ENCODE measurements at regions not wholly inside any gene's neighbourhood (a gene's known extent, or its start where the extent isn't known, plus 50 kb on each side); places are given as distances from the start of the nearest gene placed in this dataset.

DNA sequence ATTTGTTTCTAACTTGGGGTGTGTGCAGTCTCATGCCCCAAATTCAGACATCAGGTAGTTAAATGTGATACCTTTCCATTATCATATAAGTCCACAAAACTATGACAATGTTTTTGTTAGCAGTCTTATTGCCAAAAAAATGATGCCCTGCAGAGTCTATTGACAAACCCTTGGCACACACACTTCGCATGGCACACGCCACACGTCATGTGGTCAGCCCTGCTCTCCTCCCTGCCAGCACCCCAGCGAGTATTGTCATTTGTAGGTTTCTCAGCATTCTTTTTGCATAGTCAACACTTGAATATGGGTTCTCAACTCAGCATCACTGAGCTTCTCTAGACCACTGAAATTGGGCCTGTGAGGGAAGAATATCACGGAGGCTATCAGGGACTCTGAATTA lies 356.0 kb downstream of the INHBA start:
- DNase-seq = no peak

DNA sequence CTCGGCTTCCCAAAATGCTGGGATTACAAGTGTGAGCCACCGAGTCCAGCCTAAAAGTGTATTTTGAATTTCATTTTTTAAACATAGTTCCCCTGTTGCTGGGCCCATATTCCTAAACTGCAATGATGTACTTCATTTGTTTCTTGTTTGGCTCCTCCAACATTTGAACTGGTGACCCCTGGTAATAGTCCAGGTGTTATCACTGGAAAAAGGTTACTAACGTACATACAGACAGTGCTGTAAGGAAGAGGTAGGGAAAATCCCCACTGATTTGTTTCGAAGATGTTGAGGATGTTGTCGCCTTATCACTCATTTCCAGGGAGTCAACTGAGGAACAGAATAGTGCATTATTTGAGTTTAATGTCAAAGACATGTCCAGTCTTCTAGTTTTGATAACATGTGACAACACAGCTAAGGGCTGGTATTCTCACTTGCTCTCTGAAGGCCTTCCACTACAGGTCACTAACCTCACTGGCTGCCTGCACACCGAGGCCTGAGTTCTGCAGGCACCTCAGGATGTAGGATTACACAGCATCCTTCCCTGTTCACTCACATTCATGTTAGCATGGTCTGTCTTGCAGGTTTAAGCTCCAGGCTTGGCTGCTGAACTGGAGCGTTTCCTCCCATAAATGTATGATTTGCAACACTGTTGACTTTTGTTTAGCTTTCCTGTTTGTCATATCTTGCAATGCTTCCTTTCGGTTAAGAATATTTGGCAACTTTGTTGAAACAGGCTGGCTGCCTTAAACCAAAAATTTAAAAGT lies 362.8 kb downstream of the INHBA start:
- no peak for DNase-seq

DNA sequence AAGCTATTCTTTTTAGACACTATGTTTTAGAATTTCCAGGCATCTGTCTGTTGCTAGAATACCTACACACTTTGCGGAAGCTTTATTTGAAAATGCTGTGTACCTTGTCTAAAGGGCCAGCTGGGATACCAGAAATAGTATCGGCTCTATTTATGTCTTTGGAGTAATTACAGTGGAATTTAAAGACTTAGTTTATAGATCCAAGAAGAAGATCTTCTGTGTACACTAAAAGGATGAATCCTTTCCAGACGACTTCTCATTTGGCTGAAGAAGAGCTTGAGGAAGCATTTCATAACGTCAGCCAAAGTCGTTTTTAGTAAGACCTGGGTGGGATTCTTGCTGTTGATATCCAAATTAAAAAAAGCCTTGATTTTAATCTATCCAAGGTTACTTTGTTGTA lies 365.9 kb downstream of the INHBA start:
- DNase-seq = no peak

DNA sequence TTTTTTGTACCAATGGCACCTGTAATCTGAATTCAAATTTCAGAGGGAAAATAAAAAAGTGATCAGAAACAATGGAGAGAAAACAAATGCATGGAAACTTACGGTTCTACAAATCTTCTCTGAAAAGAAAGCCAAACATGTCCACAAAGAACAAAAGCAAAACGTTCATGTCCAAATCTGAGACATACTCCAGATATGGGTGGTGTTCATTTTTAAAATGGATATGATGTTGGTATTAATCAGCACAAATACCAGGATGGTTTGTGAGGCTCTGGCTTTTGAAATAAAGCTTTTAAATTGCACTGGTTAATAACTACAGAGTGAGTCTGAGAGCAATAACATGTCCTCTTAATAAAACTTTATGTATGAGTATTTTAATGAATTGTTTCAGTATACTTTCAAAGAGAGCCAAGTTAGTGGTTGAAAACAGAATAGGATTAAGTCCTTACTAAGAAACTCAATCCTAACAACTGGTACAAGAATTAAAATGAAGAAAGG lies 366.4 kb downstream of the INHBA start:
- DNase-seq = no peak

DNA sequence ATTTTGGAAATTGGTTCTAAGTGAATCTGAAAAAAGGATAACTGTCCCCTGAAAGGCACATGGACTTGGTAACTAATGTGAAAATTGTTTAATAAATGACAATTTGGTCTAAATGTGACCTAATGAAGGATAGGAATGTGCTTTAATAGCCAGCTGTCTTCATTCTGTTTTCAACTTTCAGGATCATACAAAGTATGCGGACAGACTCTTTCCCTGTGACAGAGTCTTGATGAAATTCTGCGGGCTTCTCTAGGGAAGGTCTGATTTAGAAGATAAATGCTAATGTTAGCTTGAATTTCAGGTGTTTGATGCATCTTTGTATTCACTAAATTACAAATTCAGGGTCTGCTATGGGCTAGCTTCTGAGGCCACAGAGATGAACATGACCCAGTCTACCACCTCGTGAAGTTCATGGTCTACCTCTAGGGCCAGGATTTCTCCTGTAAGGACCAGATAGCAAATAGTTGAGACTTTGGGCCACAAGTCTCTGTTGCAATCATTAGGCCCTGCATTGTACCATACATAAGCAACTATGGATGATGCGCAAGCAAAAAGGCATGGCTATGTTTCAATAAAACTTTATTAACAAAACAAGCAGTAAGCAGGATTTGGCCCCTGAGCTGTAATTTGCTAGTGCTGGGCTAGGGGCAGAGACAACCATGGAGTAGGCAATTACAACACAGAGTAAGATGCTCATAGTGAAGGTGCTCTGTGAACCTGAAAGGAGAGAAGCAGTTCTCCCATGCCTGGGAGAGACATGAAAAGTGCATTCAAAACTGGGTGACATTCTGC lies 368.6 kb downstream of the INHBA start:
- no peak for DNase-seq

DNA sequence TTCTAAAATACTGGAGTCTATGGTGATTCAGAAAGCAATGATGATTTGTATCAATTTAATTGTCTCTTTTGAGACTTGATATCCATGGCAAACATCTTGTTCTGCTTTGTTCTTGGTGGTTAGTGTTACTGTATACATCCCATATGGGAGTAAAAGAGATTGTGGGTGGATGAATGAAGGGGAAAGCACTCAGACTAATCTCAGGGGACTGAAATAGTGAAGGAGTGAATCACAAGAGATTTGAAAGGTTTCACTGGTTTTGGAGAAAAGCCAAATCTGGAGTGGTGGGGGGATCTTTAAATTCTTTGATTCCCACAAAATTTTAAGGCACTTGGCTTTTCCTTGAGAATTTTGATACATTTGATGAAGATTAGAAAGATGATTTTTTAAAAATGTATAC lies 369.4 kb downstream of the INHBA start:
- no peak for DNase-seq

DNA sequence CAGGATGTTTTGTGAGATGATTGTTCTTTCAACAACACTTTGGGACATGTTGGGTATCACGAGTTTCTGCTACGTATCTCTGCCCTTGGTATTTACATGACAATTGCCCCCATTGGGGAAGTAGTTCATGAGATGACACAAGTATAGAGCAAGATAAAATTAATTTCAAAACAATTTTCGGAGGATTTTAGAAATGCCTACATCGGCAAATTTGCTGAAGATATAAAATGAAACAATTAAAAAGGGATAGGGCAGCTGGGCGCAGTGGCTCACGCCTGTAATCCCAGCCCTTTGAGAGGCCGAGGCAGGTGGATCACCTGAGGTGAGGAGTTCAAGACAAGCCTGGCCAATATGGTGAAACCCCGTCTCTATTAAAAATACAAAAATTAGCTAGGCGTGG lies 371.7 kb downstream of the INHBA start:
- no peak for DNase-seq

DNA sequence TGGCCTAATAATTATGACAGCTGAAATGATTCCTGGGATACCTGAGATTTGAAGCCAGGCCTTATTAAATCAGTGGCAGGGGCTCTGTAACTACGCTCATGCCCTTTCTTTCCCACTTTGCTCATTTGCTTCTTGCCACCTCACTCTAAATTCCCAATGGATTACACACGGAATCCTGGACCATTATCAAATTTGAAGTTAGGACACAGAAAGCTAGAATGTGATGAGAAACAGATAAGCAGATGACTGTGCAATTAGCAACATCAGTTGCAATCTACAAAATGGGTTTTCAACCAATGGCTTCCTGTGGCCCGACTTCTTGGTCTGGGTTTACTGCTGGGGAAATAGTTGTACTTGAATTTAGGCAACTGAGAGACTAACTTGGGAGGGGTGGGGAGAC lies 374.3 kb downstream of the INHBA start:
- DNase-seq = no peak

DNA sequence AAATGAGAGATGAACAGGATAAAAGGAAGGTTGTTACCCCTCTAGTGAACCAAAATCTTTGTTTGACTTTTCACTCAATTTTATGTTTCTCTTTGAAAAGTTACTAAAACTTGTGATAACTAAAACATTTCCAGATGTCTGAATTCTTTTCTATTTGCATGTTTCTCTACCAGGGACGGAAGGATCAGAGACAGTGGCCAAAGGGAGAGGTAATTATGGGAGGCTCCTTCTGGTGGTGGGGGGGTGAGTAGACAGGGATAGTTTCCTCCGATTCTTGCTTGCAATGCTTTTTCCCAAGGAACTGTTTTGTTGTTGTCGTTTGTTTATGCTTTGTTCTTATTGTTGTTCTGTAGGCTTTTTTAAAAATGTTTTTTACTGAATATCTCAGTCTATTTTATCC lies 374.8 kb downstream of the INHBA start:
- DNase-seq = no peak

DNA sequence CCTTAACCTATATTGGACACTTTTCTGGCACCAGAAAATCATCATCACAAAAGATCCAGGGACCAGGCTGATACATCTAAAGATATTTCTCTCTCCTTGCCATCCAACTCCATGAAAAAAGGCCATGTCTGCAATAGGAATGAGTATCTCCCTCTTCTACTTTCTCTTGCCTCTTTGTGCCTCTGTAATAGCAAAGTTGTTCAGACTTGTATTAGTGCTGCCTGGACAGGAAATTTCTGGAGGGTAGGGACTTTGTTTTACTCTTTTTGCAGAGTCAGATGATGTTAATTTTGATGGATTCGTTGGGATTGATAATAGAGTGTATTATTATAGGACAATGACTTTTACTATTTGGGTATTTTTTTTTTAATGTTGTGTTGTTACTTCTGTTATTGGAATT lies 376.3 kb downstream of the INHBA start:
- no peak for DNase-seq

DNA sequence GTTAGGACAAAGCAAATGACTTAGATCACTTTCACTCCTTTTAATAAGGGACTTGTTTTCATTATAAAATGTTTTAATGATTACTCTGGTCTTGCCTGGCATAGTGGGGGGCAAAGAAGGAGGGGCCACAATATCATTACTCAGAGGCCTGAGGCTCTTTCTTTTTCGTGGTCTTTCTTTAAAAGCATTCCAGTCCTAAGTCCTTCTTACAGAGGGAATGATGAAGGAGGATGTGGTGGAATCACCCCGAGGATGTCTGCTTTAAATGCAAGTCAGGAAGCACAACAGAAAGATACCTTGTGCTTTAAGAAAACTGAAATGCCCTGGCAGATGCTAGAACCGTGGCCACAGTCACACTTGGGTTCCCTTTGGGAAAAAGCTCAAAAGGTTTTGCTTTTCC lies 379.1 kb downstream of the INHBA start:
- no peak for DNase-seq

DNA sequence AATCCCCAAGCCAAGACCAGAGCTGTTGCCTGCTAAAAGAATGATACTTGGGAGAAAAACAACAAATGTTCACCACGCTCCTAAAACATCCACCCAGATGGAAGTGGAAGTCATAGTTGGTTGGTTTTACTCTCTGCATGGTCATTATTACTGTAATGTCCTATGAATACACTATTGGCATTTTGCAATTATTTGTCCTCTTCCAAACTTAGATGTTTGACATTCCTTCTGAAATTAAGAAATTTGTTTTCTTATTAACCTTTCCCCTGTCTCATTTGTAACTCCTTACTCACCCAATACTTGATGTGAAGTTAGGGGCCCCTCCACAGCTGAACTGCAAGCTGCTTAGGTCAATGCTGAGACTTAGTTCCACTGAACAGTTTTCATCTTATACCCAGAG lies 383.3 kb downstream of the INHBA start:
- DNase-seq = no peak

DNA sequence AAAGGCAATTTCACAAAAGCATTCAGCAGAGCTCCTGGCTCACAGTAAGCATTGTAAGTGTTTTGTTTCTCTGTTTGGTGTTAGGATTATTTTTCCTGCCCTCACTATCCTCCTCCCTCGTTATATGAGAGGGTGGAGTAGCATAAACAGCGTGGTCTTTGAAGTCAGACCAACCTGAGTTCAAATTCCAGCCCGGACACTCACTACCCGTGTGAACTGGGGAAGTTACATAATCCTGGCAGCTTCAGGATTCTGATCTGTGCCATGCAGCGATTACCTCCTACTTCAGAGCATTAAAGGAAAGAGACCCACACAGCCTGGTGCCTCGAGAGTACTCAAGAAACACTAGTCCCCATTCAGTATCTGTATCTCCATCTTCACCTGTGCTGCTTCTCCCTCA lies 386.5 kb downstream of the INHBA start:
- DNase-seq = no peak

DNA sequence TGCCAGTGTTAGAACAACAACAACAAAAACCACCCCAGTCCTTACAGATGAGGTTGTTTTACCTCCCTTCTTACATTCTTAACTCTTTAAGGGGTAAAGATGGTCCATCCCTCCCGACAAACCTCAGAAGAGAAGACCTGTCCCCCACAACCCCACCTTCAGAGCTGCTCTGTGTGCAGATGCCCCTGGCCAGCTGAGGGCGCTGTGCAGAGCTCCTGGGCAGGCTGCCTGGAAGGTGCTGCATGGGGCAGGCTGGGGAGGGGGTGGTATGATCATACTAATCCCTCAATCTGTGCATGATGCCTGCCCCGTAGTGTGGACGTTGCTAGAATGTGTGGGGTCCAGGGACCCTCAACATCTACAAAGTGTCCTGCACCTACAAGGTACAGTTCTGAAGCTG lies 387.1 kb downstream of the INHBA start:
- DNase-seq = no peak

DNA sequence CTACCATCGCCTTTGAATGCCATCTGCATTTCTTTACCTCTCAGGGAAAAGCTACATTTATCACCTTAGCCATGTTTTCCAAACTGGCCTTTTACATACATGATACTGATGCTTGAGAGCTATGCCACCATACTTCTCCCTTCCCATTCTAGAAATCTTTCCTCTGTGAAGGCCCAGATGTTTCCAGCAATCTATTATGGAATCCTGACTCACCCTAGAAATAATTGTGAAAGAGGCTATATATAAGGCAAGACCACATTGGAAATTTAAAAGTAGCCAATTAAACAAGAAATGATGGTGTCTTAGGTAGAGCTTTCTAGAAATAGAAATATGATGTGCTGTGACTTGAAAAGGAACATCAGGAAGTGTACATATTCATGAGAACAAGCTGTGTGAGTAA lies 389.7 kb downstream of the INHBA start:
- DNase-seq = no peak

DNA sequence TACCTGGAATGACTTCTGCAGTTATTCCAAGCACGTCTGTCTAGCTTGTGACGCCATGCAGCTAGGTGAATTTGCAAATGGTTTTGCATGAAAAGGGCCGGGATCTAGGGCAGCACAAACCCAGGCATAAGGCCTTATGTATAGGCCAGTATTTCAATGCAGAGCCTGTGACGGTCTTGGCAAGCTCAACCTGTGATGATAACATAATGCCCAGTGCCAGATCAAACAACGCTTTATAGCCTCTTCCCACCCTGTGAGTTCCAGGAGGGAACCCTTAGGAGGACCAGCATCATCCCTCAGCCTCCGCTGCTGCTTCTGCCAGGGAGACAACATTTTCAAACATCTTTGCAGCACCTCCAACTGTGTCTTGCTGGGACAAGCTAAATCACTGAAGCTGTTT lies 390.7 kb downstream of the INHBA start:
- DNase-seq = no peak

DNA sequence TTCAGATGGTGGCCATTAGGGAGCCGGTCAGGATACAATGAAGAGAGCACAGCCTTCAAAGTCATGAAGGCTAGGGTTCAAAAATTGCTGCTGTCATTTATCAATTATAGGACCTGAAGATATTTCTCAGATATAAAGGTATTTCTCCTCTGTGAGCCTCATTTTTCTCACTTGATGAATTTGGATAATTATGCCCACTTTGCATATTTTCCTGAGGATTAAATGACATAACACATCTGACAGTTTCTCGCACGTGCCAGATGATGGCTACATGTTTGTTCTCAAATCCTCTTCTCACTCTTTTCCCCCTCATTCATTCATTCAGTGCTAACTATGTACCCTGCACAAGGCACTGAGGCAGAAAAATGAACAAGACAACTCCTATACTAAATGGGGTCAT lies 391.6 kb downstream of the INHBA start:
- DNase-seq = no peak

DNA sequence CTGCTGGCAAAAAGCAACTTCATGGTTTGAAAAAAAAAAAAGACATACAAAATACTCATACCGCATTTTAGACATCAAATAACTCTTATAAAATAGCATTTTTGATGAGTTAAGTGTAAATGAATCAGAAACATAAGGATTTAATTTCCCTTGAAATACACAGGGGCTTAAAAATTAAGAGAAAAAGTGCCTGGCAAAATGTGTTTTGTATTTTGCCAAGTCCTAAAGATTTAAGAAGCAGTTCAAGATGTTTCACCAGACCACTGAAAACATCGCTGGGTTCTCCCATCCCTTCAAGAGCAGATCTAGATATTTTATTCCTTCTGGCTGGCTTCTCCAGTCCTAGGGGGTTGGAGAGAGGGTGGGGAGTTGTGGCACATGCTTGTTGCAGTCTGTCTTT lies 396.4 kb downstream of the INHBA start:
- DNase-seq = no peak

DNA sequence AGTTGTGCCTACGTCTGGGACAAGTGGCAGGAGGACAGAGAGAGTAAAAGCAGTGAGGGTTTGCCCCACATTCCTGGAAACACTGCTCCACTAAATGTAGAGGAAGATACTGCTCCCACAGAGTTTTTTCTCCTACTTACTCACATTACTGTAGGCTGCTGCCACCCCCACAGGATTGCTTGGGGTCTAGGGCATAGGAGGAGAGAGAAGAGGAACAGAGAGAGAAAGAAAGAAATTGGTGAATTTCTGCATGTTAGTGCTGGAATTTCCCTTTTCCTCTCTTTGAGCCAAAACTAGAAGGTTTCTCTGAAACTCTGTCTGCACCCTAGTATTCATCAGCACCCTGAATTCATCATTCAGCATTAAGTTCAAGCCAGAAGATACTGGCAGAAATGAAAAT lies 397.9 kb downstream of the INHBA start:
- no peak for DNase-seq

DNA sequence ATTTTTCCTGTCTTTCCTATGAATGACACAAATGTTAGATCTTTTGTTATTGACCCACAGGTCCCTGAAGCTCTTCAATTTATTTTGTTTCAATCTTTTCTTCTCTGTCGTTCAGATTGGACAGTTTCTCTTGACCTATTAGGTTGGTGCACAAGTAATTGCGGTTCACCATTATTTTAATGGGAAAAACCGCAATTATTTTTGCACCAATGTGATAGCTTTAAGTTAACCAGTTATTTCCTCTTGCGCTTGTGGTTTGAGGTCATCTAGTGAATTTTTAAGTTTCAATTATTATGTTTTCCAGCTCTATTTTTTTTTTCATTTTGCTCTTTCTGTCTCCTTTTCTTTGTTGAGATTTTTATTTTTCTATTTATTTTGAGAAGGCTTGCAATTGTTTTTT lies 399.2 kb downstream of the INHBA start:
- DNase-seq = no peak

DNA sequence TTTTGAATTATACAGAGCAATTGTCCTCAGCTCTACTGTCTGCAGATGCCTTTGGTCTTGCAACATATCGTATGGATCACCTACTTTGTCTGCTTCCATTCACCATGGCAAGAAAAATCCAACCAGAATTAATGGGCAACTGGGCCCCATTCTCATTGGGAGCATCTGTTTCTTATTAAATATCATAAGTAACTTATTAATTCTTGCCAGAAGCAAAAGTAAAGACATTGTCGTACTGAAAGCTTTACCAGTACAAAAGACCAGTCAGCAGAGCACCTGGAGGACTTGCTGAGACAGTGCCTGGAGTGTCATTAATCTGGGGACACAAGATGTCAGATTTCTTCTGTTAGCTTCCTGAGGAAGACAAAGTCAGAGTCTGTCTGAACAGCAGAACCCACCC lies 404.5 kb downstream of the INHBA start:
- no peak for DNase-seq

DNA sequence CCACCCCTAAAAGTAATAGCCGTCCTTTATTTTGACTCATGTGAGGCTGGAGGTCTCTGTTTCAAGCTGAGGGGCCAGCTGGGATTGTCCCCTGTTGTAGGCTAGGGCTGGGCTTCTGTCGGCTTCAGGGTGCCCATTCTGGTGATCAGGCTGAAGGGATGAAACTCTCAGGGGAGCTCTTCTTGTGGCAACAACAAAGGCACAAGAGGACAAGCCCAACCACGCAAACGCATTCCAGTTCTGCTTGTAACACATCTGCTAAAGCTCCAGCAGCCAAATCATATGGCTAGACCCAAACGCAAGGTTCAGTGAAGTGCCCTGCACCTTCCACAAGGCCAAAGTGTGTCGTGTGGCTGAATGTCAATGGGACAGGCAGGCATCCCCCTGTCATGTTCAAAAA lies 405.7 kb downstream of the INHBA start:
- DNase-seq = no peak

DNA sequence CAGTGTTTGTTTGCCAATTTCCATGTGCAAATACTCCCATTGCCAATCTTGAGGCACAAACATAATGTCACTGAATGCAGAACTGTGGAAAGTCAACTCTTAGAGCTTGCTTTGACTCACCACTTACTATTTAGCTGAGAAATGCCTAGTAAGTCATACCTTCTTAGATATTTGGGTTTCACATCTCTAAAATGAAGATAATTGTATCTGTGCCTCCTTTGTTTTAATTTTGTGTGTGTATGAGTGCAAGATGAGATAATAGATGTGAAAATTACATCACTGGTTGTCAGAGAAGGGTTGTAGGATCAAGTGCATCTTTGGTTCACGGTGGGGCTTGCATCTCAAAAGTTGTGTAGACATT lies 407.5 kb downstream of the INHBA start:
- no peak for DNase-seq
